Neural cell (in vitro differentiated cells): ENCODE measurements at regions not wholly inside any gene's neighbourhood (a gene's known extent, or its start where the extent isn't known, plus 50 kb on each side); places are given as distances from the start of the nearest gene placed in this dataset.

Experiments used
- H2AFZ ChIP-seq: fragments of 200-600, 300-800 bp; sonication (generic), shearing (Covaris generic); 2 replicates; pipeline ENCODE4 v1.6.0; 2014; ENCODE audit warnings: low read depth, mild to moderate bottlenecking, antibody characterized with exemption, low read length, moderate library complexity
- H3F3A ChIP-seq: fragments of 200-600 bp; shearing (Covaris generic); 2 replicates; pipeline ENCODE4 v1.6.1; 2016; ENCODE audit warnings: mild to moderate bottlenecking, moderate library complexity, mixed read lengths, antibody characterized with exemption, low read length; ENCODE audit not compliant: insufficient read depth, poor library complexity, severe bottlenecking
- H3K27ac ChIP-seq: fragments of 200-600, 300-800 bp; sonication (generic), shearing (Covaris generic); 2 replicates; pipeline ENCODE4 v1.5.1; 2014; ENCODE audit warnings: mild to moderate bottlenecking, low read length, moderate library complexity
- H3K27me3 ChIP-seq: fragments of 300-800, 200-600 bp; sonication (generic), shearing (Covaris generic); 2 replicates; pipeline ENCODE4 v1.6.0; 2014; ENCODE audit warnings: mild to moderate bottlenecking, low read depth, low read length, moderate library complexity; ENCODE audit not compliant: insufficient read depth
- H3K36me3 ChIP-seq: fragments of 300-800, 200-600 bp; sonication (generic), shearing (Covaris generic); 2 replicates; pipeline ENCODE4 v1.5.1; 2014; ENCODE audit warnings: mild to moderate bottlenecking, antibody characterized with exemption, low read length, moderate library complexity; ENCODE audit not compliant: insufficient read depth
- H3K4me2 ChIP-seq: fragments of 300-800, 200-600 bp; sonication (generic), shearing (Covaris generic); 2 replicates; pipeline ENCODE4 v1.6.0; 2014; ENCODE audit warnings: mild to moderate bottlenecking, low read length
- H3K4me3 ChIP-seq: fragments of 300-800, 200-600 bp; sonication (generic), shearing (Covaris generic); 2 replicates; pipeline ENCODE4 v1.5.1; 2014; ENCODE audit warnings: mild to moderate bottlenecking, low read length, moderate library complexity
- H3K79me2 ChIP-seq: fragments of 200-600 bp; shearing (Covaris generic); replicated peaks from 2 replicates; pipeline ENCODE4 v1.6.0; 2014; ENCODE audit warnings: mild to moderate bottlenecking, low read length, moderate library complexity; ENCODE audit not compliant: insufficient read depth
- H3K9ac ChIP-seq: fragments of 300-800, 200-600 bp; sonication (generic), shearing (Covaris generic); 2 replicates; pipeline ENCODE4 v1.6.1; 2016; ENCODE audit warnings: mild to moderate bottlenecking, low read length, mixed read lengths
- H3K9me2 ChIP-seq: fragments of 200-600 bp; shearing (Covaris generic); 2 replicates; pipeline ENCODE4 v1.6.1; 2016; ENCODE audit warnings: mild to moderate bottlenecking, low read length, mixed read lengths; ENCODE audit not compliant: insufficient read depth
- H3K9me3 ChIP-seq: fragments of 200-600, 300-800 bp; sonication (generic), shearing (Covaris generic); 2 replicates; pipeline ENCODE4 v1.6.1; 2016; ENCODE audit warnings: mild to moderate bottlenecking, mixed run types, low read length, moderate library complexity, mixed read lengths
- H4K20me1 ChIP-seq: fragments of 200-600 bp; shearing (Covaris generic); 2 replicates; pipeline ENCODE4 v1.6.1; 2016; ENCODE audit warnings: mild to moderate bottlenecking, mixed run types; ENCODE audit not compliant: insufficient read depth
- EP300 ChIP-seq: fragments of 450-650 bp; conservative IDR thresholded peaks from 2 replicates; pipeline ENCODE4 v1.6.1; 2014; ENCODE audit warnings: antibody characterized with exemption, mild to moderate bottlenecking, moderate library complexity; ENCODE audit not compliant: poor library complexity, severe bottlenecking
- EZH2 ChIP-seq: fragments of 200-600, 300-800 bp; shearing (Covaris generic), sonication (generic); IDR thresholded peaks from 2 replicates; pipeline ENCODE4 v1.6.1; 2014; ENCODE audit warnings: antibody characterized with exemption, low read length, borderline replicate concordance, mild to moderate bottlenecking; ENCODE audit not compliant: insufficient read depth, poor library complexity, severe bottlenecking
- MXI1 ChIP-seq: fragments of 450-650 bp; conservative IDR thresholded peaks from 2 replicates; pipeline ENCODE4 v1.6.1; 2014; ENCODE audit warnings: antibody characterized with exemption, mild to moderate bottlenecking; ENCODE audit not compliant: poor library complexity, severe bottlenecking
- POLR2AphosphoS5 ChIP-seq: IDR thresholded peaks from 2 replicates; pipeline ENCODE4 v1.6.1; 2012
- RAD21 ChIP-seq: fragments of 450-650 bp; conservative IDR thresholded peaks from 2 replicates; pipeline ENCODE4 v1.6.1; 2014; ENCODE audit warnings: antibody characterized with exemption, mild to moderate bottlenecking, moderate library complexity
- SMC3 ChIP-seq: fragments of 450-650 bp; conservative IDR thresholded peaks from 2 replicates; pipeline ENCODE4 v1.6.1; 2014; ENCODE audit warnings: antibody characterized with exemption, mild to moderate bottlenecking, moderate library complexity; ENCODE audit not compliant: poor library complexity
- TAF1 ChIP-seq: IDR thresholded peaks from 2 replicates; pipeline ENCODE4 v1.6.1; 2012; ENCODE audit warnings: low read depth
- TF ChIP-seq, protein P1 (sequence below): IDR thresholded peaks from 2 replicates; pipeline ENCODE4 v1.6.1; 2012; ENCODE audit warnings: borderline replicate concordance
- TF ChIP-seq, protein P2 (sequence below): fragments of 450-650 bp; IDR thresholded peaks from 2 replicates; pipeline ENCODE4 v1.5.1; 2014; ENCODE audit warnings: antibody characterized with exemption, mild to moderate bottlenecking, moderate library complexity; ENCODE audit not compliant: poor library complexity, severe bottlenecking

DNA sequence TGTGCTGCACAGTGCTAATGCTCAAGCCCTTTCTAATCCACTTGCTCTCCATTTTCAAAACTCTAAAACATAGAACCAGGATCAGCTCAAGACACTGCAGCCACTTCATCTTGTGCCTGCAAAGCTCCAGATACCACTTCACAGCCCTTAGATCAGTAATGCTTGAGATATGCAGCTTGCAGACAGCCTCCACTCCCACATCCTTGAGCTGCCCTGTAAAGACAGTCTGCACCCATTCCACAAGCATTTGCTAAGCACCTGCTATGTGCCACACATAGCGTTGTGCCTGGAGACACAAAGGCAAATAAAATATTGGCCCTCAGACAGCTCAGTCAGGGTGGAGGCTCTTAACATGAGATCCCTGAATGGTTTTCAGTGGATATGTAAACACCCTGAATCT lies 192.5 kb upstream of the SNX19 start:
- Histone ChIP-seq H3K9ac (no peak overlapping the region), H3K27me3 (no peaks in the 10 kb centered on the region), H4K20me1 (no peaks in the 10 kb centered on the region), H3K36me3 (no peaks in the 10 kb centered on the region), H3K79me2 (no peaks in the 10 kb centered on the region), H3K4me3 (no peak overlapping the region), H3K27ac (no peak overlapping the region), H2AFZ (no peak overlapping the region), H3K4me2 (no peak overlapping the region), H3K9me2 (no peaks in the 10 kb centered on the region), H3F3A (no peaks in the 10 kb centered on the region), H3K9me3 (no peaks in the 10 kb centered on the region)
- no peak for TF ChIP-seq RAD21
- TF ChIP-seq MXI1: no peak
- TF ChIP-seq POLR2AphosphoS5: no peak
- no peak for TF ChIP-seq TAF1
- TF ChIP-seq, protein P1, sequence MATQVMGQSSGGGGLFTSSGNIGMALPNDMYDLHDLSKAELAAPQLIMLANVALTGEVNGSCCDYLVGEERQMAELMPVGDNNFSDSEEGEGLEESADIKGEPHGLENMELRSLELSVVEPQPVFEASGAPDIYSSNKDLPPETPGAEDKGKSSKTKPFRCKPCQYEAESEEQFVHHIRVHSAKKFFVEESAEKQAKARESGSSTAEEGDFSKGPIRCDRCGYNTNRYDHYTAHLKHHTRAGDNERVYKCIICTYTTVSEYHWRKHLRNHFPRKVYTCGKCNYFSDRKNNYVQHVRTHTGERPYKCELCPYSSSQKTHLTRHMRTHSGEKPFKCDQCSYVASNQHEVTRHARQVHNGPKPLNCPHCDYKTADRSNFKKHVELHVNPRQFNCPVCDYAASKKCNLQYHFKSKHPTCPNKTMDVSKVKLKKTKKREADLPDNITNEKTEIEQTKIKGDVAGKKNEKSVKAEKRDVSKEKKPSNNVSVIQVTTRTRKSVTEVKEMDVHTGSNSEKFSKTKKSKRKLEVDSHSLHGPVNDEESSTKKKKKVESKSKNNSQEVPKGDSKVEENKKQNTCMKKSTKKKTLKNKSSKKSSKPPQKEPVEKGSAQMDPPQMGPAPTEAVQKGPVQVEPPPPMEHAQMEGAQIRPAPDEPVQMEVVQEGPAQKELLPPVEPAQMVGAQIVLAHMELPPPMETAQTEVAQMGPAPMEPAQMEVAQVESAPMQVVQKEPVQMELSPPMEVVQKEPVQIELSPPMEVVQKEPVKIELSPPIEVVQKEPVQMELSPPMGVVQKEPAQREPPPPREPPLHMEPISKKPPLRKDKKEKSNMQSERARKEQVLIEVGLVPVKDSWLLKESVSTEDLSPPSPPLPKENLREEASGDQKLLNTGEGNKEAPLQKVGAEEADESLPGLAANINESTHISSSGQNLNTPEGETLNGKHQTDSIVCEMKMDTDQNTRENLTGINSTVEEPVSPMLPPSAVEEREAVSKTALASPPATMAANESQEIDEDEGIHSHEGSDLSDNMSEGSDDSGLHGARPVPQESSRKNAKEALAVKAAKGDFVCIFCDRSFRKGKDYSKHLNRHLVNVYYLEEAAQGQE: no peak

DNA sequence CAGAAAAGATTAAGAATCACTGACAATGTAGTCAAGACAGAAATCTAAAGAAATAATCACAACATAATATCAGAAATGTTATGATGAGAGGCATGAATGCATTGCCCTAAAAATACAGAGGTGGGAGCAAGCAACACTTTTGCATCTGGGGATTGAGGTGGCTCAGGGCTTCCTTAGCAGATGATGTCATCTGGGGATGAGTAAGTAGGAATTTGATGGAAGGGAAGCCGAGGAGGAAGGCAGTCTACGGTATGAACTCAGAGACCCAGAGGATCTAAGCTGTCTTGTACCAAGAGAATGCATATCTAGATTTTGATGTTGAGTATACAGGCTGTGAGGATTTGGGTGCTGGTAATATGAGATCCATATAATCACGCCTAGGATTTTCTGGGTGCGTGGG lies 193.0 kb upstream of the SNX19 start:
- H3K4me3 ChIP-seq: no peak overlapping the region
- no peaks in the 10 kb centered on the region for H4K20me1 ChIP-seq
- no peak overlapping the region for H2AFZ ChIP-seq
- no peaks in the 10 kb centered on the region for H3K9me2 ChIP-seq
- no peaks in the 10 kb centered on the region for H3K36me3 ChIP-seq
- no peaks in the 10 kb centered on the region for H3K79me2 ChIP-seq
- H3K27ac ChIP-seq: no peak overlapping the region
- no peaks in the 10 kb centered on the region for H3K27me3 ChIP-seq
- H3K4me2 ChIP-seq: no peak overlapping the region
- H3K9ac ChIP-seq: no peak overlapping the region
- TF ChIP-seq, protein P2, sequence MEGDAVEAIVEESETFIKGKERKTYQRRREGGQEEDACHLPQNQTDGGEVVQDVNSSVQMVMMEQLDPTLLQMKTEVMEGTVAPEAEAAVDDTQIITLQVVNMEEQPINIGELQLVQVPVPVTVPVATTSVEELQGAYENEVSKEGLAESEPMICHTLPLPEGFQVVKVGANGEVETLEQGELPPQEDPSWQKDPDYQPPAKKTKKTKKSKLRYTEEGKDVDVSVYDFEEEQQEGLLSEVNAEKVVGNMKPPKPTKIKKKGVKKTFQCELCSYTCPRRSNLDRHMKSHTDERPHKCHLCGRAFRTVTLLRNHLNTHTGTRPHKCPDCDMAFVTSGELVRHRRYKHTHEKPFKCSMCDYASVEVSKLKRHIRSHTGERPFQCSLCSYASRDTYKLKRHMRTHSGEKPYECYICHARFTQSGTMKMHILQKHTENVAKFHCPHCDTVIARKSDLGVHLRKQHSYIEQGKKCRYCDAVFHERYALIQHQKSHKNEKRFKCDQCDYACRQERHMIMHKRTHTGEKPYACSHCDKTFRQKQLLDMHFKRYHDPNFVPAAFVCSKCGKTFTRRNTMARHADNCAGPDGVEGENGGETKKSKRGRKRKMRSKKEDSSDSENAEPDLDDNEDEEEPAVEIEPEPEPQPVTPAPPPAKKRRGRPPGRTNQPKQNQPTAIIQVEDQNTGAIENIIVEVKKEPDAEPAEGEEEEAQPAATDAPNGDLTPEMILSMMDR: no peak
- TF ChIP-seq POLR2AphosphoS5 (no peak), EZH2 (no peak), RAD21 (no peak), SMC3 (no peak), MXI1 (no peak), TAF1 (no peak), EP300 (no peak)
- TF ChIP-seq, protein P1: no peak
- H3F3A ChIP-seq: no peaks in the 10 kb centered on the region
- H3K9me3 ChIP-seq: no peaks in the 10 kb centered on the region
